GM19328 (cell line): ENCODE measurements at regions not wholly inside any gene's neighbourhood (a gene's known extent, or its start where the extent isn't known, plus 50 kb on each side); places are given as distances from the start of the nearest gene placed in this dataset.
"Not testable (repeated sequence)": the region's sequence is repeated elsewhere in the genome, so short reads cannot be mapped to it uniquely, and the experiment has no call there.

Experiments
- ATAC-seq: cut with Tn5 transposase; IDR thresholded peaks from one replicate; pipeline ENCODE4 v1.9.1; 2021; ENCODE audit warnings: mild to moderate bottlenecking, moderate library complexity; ENCODE audit not compliant: unreplicated experiment

DNA sequence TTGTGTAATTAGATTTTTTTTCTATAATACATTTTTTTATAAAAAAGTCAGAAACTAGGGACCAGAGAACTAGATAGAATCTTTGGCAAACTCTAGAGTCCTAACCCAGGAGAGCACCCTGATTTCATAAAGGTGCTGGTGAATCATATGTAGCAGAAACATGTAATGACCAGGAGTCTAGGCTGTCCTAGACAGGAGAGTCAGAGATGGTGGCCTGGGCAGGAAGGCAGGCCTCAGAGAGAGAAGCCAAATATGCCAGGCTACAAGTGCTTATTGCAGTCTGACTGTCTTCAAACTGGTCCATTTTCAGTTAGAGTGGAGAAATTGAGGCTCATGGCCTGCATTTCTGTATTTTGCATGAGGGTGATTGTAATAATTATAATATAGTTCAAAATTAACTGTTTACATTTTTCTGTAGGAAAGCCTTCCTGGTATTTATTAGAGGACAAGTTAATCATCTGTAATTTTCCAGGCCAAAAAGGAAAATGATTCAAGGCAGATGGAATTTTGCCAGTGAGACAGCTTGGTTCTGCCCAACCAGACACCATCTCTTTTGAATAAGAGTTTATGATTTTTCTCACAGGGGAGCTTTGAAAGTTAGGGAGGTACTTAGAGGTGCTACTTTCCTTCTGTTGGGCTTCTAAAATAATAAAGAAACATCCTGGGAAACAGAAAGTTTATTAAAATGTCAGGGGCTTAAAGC, 129.8 kb downstream of the S1PR1 start:
- no peak for ATAC-seq

DNA sequence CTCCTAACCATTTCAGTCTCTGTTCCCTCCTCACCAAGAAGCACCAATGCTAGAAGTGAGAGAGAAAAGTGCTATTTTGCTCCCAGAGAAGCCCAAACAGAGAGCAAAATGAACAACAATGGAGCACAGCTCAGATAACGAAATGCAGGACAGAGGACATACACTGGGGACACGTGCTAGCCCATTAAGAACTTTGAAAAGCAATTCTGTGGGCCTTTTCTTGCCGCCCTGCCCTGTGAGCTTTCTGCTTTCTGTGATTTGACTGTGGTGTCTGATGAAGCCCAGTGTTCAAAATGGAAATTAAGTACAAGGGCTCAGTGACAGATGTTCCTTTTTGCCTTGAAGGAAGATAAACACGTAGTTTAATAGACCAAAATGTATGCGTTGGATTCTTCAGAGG, 130.8 kb downstream of the S1PR1 start:
- no peak for ATAC-seq

DNA sequence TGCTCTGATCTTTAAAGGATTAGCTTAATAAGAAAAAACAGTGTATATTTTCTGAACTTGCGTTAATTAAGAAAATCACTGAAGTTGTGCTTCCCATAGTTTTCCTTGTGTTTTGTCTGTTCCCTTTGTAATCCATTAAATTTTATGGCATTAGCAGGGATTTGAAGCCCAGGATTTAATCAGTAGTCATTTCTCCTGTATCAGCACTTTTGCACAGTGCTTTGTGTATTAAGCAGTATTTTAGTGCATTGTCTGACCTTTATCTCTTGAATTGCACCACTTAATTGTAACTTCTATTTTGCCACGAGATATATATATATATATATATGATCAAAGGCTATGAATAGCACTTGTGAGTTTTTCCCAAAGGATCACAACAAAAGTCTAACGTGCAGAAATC, 133.7 kb downstream of the S1PR1 start:
- ATAC-seq, result no peak

DNA sequence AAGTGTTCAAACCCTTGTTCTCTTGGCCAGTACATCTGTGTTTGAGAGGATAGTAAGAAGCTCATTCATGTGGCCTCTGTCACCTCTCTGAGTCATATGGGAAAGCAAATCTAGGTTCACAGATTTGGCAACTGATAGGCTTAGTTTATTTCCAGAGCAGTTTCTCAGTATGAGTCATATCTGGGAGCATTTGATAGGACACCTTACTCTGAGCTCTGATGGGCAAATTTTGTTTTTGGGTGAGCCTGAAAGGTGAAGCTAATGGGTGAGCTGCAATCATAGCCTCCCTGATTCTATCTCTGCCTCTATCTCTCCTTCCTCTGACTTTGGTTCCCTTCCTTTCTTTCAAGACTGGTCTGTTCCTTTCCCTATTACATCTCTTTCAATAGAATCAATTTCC, 134.4 kb downstream of the S1PR1 start:
- peak; percentile 84 for ATAC-seq

DNA sequence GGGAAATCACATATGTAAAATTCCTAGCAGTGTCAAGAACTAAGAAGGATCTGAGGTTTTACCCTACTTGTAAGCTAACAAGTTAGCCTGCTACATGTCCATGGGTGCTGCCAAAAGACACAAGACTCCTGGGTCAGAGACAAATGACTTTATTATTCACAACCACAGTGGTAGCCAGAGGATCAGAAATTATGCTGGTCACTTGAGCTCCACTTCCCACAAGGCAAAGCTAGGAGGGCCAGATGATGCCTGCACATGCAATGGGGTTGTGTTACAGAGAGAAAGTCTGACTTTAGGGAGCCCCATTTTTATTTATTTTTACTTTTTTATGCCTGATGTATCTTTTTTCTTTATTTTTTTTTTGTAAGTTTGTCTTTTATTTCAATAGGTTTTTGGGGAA, 136.8 kb downstream of the S1PR1 start:
- no peak for ATAC-seq

DNA sequence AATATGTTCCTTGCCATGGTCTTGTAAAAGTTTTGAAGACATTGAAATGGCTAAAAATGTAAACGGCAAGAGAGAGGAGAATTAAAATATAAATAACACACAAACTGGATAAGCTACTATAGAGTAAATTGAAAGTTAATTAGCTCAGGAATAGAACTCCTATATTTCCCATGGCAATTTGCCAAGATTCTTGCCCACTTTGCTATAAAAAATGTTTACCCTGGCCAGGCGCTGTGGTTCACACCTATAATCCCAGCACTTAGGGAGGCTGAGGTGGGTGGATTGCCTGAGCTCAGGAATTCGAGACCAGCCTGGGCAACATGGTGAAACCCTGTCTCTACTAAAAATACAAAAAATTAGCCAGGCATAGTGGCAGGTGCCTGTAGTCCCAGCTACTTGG, 138.6 kb downstream of the S1PR1 start:
- not testable (repeated sequence) for ATAC-seq

DNA sequence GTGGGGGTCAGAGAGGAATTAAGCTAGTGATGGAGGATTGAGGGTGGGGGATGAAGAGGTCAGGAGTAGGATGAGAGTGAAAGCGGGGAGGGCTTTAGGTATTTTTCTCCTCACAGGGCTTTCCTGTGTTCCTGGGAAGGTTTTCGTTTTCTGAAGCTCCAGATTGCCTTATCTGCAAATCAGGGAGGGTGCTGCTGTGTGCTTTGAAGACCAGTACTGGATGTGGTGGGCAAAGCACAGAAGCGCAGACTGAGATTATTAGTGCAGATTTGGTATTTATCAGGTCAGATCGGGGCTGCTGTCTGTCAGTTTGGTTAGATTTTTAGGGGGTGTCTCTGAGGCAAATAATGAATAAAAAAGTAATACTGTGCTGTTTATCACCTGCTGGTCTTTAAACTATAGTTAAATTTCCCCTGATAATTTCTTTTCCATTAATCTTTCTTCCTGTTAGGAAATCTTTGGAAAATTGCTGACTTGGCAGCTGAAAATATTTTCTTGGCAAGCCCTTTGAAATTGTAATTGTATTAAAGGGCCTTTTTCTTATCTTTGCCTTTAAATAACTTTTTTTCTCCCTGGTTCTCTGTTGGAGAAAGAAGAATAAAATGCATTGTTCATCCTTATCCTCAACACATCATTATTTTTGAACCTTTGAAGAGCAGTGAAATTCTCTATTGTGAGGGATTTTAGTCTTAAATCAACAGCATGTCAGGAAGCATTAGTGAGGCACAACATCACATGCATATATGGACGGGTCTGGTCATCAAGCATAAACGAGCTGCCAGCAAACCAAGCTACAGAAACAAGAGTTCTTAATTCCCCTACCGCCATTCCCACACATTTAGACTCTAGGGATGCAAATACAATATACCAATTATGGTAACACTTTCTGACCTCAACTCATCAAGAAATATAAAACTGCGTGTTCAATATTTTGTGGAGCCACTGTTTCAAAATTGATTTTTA, 139.6 kb downstream of the S1PR1 start:
- no peak for ATAC-seq

DNA sequence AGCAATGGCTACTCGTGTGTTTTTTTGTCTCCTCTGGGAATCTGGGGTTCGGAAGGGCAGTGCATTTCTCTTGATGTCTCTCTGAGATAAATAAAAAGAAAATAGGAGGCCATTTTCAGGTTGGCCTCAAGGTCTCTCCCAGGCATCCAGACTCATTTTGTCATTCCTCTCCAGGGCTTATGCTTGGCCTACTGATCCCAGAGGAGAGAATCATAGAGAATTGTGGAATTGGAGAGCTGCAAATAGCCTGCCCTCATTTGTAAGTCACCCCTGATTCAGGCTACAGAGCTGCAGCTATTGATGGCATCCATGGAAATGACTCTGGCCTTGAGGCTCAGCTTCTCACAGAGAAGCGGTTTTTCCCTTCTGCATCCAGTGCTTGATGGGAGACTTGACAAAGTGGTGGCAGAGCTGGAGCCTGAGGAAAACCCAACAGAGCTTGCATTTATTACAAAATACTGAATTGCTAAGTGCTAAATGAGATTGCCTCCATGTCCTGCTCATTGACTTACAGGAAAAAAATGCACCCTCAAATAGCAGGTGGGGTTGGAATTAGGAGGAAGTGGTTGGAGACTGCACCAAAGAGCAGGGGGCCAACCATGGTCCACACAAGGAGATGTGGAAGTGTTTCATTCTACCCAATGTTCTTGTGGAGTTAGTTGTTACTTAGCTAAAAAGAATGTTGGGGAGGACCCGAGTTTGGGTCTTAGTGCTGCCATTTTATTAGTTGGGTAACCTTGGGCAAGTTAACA, 140.4 kb downstream of the S1PR1 start:
- no peak for ATAC-seq

DNA sequence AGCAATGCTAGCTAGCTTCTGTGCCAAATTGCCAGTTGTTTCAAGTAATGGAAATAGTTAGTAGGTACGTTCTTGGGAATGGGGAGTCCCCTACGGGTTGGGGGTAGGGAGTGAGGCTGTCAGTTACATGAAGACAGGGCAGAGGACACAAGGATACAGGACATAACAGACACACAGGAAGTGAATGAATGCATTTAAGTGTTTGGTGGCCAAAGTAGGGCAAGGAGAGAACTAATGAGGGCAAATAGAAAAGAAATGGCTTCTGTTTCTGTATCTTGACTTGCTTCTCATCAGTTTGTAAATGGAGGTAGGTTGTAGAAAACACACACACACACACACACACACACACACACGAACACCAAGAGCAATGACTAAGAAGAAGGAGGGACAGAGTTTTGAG, 142.2 kb downstream of the S1PR1 start:
- no peak for ATAC-seq

DNA sequence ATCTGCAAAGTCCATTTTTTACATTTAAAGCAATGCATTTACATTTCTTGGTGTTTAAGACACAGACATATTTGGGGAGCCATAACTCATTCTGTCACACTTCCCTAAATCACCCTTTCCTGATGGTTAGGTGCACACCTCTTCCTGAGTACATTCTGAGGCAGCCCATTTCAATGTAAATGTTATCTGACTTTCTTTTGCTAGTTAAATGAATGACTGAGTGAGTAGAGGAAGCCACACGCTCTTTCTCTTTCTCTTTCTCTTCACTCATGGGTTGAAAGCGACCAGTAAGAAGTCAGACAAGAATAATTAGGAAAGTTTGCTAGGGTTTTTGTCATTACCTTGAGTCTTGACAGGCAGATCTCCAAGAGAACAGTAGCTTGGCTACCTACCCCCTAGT, 143.1 kb downstream of the S1PR1 start:
- ATAC-seq, result peak; percentile 91

DNA sequence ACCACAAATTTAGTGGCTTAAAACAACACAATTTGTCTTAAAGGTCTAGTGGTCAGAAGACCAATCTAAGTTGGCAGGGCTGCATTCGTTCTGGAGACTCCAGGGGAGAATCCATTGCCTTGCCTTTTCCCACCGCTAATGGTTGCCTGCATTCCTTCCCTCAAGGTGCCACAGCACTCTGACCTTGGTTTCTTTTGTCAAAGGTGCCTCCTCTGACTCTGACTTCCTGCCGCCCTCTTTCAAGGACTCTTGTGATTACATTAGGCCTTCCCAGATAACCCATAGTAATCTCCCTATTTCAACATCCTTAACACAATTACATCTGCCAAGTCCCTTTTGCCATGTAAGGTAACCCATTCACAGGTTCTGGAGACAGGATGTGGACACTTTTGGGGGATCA, 145.3 kb downstream of the S1PR1 start:
- no peak for ATAC-seq

DNA sequence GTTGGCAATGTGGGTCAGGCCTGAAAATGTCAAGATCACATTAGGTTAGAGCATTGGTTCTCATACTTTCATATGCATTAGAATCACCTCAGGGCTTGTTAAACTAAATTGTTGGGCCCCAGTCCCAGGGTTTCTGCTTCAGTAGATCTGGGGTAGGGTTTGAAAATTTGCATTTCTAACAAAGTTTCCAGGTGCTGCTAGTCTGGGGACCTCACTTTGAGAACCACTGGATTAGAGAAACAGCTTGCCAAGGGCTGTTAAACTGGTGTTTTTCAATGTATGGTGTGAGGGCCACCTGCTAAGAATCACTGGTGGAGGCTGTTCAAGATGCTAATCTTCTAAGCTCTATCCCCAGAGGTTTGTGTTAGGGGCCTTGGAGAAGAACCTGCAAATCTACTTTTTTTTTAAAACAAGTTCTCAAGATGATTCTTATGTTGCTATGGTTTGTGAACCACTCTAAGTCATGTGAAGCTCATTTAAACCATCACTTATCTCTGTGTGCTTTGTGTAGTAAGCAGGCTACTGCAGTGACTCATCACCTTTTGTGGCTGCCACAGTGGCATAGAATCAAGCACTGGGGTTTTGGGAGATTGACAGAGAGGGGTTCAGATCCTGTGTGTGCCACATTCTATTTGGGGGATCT, 152.2 kb downstream of the S1PR1 start:
- peak; percentile 85 for ATAC-seq

DNA sequence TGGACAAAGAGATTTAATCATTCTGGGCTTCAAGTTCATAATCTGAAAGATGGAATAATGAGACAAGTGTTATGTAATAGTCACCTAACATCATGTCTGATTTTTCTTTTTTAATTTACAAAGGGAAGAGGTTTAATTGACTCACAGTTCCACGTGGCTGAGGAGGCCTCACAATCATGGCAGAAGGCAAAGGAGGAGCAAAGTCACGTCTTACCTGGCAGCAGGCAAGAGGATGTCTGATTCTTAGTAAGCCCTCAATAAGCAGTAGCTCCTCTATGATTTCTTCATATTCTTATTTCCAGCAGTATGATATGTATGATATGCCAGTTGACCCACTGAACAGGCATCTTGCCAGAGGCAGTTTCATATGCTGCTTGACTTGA, 152.7 kb downstream of the S1PR1 start:
- no peak for ATAC-seq

DNA sequence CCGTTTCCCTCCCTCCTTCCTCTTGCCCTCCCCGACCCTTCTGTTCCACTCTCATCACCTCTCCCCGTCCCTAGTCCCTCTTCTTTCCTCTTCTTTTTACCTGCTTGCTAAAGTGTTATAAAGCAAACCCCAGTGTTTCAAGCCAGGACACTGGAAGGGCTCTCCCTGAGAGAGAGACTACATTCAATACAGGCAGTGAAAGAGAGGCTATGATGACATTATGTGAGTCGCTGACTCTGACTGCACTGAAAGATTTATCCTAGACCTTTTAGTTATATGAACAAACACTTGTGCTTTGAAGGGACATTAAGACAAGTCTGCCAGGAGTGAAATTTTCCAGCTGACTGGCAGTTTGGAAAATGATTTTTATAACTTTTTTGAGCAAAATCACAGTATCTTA, 155.7 kb downstream of the S1PR1 start:
- no peak for ATAC-seq

DNA sequence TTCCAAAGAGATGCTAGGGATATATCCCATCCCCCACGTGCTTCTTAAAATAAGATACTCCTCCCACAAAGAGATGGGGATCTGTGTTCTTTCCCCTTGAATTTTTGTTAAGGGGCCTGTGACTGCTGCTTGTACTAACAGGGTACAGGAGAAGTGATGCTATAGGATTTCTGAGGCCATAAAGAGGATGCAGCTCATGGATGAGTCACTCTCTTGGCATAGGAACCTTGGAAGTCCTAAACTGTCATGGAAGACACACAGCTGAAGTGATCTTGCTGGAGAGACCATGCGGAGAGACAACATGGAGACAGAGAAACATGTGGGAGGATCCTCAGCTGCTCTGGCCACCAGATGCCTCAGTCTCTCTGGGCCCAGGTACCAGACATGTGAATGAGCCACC, 157.2 kb downstream of the S1PR1 start:
- ATAC-seq, result no peak

DNA sequence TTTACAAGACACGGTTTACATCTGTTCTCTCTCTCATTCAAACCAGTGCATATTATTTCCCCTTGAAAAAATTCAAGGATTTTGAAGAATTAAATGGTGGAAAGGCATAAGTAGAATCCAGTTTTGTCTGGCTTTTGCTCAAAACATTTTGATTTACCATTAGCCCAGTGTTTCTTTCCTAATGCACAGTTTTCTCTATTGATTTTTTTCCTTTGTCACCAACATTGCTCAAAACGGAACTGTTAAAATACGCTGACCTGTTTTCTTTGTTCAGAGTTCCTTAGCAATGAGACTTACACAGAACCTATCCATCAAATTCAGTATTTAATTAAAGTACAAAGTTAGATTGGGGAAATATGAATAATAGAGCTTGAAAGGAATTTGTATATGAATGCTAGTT, 162.4 kb downstream of the S1PR1 start:
- no peak for ATAC-seq

DNA sequence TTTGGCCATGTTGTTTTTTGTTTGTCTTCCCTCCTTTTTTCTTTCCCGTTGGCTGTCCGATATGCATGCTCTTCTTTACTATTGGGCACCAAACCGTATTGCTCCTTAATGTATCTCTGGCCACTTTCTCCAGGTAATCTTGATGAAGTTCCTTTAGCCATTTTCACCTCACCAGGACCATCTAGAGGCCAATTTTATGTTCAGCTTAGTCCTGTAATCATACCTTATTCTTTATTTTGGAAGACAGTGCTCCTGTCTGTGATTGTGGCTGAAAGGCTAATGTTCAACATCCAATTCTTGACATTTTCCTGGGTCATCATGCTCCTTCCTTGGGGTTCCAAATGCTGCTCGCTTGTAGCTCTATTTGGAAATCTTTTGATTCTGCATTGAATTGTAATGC, 169.5 kb downstream of the S1PR1 start:
- no peak for ATAC-seq

DNA sequence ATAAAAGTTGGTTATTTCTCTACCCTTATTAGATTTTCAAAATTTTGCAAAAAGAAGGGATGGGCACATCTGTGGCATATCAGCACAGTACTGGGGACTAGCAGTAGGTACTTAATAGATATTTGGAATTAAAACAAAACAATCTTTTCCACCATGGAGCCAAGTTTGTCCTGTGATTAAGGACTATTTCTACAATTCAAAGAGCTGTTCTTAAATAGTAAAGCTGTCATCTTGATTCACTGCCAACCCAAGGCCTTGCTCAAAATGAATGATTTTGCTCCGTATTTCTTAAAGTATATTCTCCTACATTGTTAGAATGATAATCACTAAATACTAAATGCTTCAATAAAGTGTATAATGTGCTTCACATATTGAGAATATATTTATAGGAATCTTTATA, 169.9 kb downstream of the S1PR1 start:
- no peak for ATAC-seq

DNA sequence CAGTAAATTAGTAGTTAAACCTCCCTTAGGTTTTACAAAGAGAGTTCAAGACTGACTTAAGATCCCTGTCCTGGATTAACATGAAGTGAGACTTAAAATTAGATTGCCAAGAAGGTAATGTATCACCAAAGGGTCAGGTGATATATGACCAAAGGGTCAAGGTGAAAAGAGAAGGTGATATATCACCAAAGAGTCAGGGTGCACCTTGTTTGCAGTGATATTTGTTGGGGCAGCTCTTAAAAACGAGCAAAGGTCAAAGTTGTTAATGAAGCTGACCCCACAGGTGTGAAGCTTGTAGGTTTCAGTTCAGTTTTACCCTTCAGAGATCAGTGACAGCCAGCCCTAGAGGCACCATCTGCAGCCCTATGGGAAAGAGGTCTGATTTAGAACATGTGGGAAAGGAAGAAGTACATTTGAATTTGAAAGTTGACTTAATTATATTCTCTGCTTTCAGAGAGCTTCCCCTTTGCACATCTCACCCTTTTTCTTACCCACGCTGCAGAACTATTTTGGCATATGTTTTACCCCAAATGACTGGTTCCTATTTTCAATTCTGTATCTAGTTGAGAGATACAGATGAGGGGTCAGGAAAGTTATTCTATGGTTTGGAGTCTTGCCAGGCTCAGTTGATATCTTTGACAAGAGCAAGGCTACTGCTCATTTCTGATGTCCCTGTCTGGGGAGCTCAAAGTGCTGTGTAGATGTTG, 170.8 kb downstream of the S1PR1 start:
- ATAC-seq, result peak; percentile 66

DNA sequence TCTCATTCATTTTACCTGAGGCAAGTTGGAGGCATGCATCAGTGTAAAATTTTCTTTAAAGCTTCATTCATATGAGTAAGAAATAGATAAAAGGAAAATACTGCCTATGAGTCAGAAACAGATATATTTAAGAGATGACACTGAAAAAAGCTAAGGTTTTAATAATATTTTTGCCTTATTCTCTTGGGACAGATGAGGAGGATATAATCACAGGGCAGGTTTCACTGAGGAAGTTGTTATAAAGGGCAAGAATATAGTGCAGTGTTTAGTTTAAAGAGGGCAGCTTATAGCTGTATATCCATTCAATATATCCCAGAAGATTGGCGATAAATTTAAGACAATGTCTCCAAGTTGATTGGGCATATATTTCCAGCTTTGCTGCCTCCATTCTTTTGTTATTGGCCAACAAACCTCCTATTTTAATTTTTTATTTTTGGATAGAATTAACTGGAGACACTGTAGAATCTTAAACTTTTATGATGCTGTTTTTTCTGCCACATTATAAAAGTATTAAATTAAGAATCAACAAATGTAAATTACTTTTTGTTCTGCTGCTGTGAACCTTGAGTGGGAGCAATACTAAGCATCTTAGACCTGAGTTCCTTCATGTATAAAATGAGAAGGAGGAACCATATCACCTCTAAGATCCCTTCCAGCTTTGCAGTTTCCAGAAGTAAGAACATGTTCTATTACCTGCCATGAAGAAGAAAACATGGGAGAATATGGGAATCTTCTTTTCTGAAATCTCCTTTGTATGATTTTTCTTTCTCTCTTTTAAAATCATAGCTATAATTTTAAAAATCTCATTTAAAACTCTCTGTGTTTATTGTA, 171.6 kb downstream of the S1PR1 start:
- ATAC-seq, result peak; percentile 16
